Prostate gland (tissue), 2 donors: ENCODE measurements at regions not wholly inside any gene's neighbourhood (a gene's known extent, or its start where the extent isn't known, plus 50 kb on each side); places are given as distances from the start of the nearest gene placed in this dataset.

Experiments used
- DNase-seq: peaks from one replicate; pipeline ENCODE4 v3.0.0-alpha.2; 2019; ENCODE audit warnings: low spot score
- H3K27ac ChIP-seq, 2 donors: fragments of 200-600 bp; sonication (generic); 2 replicates each; pipeline ENCODE4 v1.5.1; 2017 to 2019
- H3K27me3 ChIP-seq: fragments of 200-600 bp; sonication (generic); replicated peaks from 2 replicates; pipeline ENCODE4 v1.5.1; 2019; ENCODE audit not compliant: insufficient read depth
- H3K36me3 ChIP-seq, 2 donors: fragments of 200-600 bp; sonication (generic); 1 replicate in 1 of 2; 2 replicates in 1 of 2; pipeline versions ENCODE4 v1.5.1 to v1.8.1; 2017 to 2019
- H3K4me1 ChIP-seq: fragments of 200-600 bp; sonication (generic); replicated peaks from 2 replicates; pipeline ENCODE4 v1.5.1; 2019
- H3K4me3 ChIP-seq, 2 donors: fragments of 200-600 bp; sonication (generic); 2 replicates each; pipeline ENCODE4 v1.5.1; 2017 to 2019
- H3K9me3 ChIP-seq: fragments of 200-600 bp; sonication (generic); 2 replicates; pipeline ENCODE4 v1.5.1; 2017
- POLR2A ChIP-seq: fragments of 450-650 bp; IDR thresholded peaks from one replicate; pipeline ENCODE4 v1.6.1; 2016; ENCODE audit warnings: antibody characterized with exemption, mild to moderate bottlenecking
- POLR2AphosphoS5 ChIP-seq: sonication (generic); formaldehyde crosslinking; IDR thresholded peaks from one replicate; pipeline ENCODE4 v1.6.1; 2017; ENCODE audit warnings: antibody characterized with exemption
- WGBS: methylation state at CpG from one replicate; pipeline ENCODE4 v1.1.5; 2018; 5-methylcytosine and 5-hydroxymethylcytosine counted together
- intact Hi-C: fragments of 100-400 bp; cut with DNase I; formaldehyde crosslinking; loops from one replicate; pipeline ENCODE4 v1.14.2; 2022
- TF ChIP-seq, protein P1 (sequence below), 4 experiments: fragments of 200-600 bp in 2 of 4; fragments of 450-650 bp in 2 of 4; sonication (generic) in 2 of 4; IDR thresholded peaks; 1 replicate in 3 of 4; 2 replicates in 1 of 4; pipeline ENCODE4 v1.5.1; 2016 to 2019; ENCODE audit warnings: antibody characterized with exemption in 4 of 4, mild to moderate bottlenecking in 2 of 4, moderate library complexity in 2 of 4

DNA sequence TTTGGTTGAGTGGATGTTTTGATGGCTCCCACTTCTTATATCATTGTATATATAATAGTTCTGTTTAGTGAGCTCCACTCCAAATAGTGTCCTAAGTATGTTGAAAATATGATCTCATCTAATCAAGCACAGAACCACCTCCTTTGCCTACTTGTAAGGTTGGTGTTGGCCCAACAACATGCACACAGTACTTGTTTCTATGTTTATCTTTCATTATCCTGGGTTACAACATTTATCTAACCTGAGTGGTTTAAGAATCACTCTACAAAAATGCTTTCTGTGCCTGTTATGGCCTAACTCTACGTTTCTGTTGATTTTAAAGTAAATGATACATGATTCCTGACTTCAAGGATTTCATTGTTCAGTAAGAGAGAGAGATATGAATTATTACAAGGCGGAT is 281.9 kb downstream of the FIGN start:
- WGBS: 72% methylated on average over 2 of the region's 2 CpGs
- Histone ChIP-seq H3K4me3 (no peak overlapping the region), H3K9me3 (no peaks in the 10 kb centered on the region), H3K36me3 (no peaks in the 10 kb centered on the region), H3K27me3 (no peaks in the 10 kb centered on the region), H3K27ac (no peak overlapping the region), H3K4me1 (no peaks in the 10 kb centered on the region)
- DNase-seq: no peak
- intact Hi-C loops: no loop called here
- TF ChIP-seq POLR2AphosphoS5: no peak
- TF ChIP-seq, protein P1, sequence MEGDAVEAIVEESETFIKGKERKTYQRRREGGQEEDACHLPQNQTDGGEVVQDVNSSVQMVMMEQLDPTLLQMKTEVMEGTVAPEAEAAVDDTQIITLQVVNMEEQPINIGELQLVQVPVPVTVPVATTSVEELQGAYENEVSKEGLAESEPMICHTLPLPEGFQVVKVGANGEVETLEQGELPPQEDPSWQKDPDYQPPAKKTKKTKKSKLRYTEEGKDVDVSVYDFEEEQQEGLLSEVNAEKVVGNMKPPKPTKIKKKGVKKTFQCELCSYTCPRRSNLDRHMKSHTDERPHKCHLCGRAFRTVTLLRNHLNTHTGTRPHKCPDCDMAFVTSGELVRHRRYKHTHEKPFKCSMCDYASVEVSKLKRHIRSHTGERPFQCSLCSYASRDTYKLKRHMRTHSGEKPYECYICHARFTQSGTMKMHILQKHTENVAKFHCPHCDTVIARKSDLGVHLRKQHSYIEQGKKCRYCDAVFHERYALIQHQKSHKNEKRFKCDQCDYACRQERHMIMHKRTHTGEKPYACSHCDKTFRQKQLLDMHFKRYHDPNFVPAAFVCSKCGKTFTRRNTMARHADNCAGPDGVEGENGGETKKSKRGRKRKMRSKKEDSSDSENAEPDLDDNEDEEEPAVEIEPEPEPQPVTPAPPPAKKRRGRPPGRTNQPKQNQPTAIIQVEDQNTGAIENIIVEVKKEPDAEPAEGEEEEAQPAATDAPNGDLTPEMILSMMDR (IDR thresholded peaks at IDR 0.05): no peak
- no peak for TF ChIP-seq POLR2A

DNA sequence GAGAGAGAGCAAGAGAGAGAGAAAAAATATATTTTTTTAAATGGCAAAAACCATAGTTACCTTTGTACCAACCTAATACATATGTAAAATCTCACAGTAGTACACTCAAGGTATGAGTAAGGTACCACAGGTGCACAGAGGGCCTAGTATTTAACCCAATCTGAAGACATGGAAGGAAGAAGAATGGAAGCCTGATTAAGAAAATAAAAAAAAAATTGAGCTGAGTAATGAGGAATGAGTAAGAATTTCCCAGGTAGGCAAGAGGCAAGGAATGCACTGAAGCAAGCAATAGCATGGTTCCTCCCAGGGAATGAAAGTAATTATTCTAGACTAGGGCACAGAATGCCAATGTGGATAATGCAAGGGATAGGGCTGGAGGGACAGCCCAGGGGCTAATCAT is 294.2 kb downstream of the FIGN start:
- DNase-seq: no peak
- Histone ChIP-seq H3K4me1 (no peaks in the 10 kb centered on the region), H3K27ac (no peak overlapping the region), H3K27me3 (no peaks in the 10 kb centered on the region), H3K36me3 (no peaks in the 10 kb centered on the region), H3K9me3 (no peaks in the 10 kb centered on the region), H3K4me3 (no peak overlapping the region)
- TF ChIP-seq POLR2AphosphoS5: no peak
- no peak for TF ChIP-seq POLR2A
- TF ChIP-seq, protein P1 (IDR thresholded peaks at IDR 0.05): no peak
- intact Hi-C loops: no loop called here

DNA sequence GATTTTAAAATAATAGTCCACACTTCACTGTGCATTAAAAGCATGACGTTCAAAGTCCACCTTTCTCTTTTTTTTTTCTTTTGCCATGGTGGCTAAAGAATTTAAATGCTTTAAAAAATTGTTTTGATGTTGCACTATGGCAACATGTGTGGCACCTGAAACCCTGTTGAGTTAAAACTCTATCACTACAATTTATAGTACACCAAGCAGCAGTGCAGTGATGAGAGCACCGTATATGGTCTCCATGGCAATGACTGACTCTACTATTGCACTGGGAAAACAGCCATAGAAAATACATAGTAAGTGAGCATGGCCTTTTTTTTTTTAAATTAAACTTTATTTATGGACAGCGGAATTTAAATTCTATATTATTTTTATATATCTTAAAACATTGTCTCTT is 298.8 kb downstream of the FIGN start:
- no peak overlapping the region for H3K27ac ChIP-seq
- intact Hi-C loops: no loop called here
- TF ChIP-seq POLR2A: no peak
- H3K4me3 ChIP-seq: no peak overlapping the region
- H3K9me3 ChIP-seq: no peaks in the 10 kb centered on the region
- H3K27me3 ChIP-seq: no peaks in the 10 kb centered on the region
- no peak for DNase-seq
- no peaks in the 10 kb centered on the region for H3K36me3 ChIP-seq
- 62% methylated on average over 3 of the region's 3 CpGs for WGBS
- H3K4me1 ChIP-seq: no peaks in the 10 kb centered on the region

DNA sequence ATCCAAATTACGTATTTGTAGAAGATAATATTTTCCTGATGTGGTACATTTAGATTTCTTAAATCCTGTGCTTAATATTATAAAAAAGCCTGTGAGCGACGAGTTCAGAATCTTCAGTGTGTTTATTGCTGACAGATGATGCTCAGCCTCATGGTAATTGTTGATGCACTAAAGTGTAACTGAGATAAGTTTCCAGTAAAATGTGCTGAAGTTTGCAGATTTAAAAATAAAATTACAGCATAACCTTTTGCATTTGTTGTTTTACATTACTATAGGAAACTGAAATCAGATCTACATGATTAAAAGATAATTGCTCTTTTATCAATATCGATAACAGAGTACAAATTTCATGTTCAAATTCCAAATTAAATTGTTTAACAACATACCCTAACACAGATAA is 307.6 kb downstream of the FIGN start:
- 84% methylated on average over 4 of the region's 4 CpGs for WGBS
- Histone ChIP-seq H3K9me3 (no peaks in the 10 kb centered on the region), H3K36me3 (no peaks in the 10 kb centered on the region), H3K27me3 (no peaks in the 10 kb centered on the region), H3K4me3 (no peak overlapping the region), H3K4me1 (no peaks in the 10 kb centered on the region), H3K27ac (no peak overlapping the region)
- TF ChIP-seq POLR2AphosphoS5 (no peak), POLR2A (no peak)
- TF ChIP-seq, protein P1 (IDR thresholded peaks at IDR 0.05): no peak
- no peak for DNase-seq
- intact Hi-C loops: no loop called here

DNA sequence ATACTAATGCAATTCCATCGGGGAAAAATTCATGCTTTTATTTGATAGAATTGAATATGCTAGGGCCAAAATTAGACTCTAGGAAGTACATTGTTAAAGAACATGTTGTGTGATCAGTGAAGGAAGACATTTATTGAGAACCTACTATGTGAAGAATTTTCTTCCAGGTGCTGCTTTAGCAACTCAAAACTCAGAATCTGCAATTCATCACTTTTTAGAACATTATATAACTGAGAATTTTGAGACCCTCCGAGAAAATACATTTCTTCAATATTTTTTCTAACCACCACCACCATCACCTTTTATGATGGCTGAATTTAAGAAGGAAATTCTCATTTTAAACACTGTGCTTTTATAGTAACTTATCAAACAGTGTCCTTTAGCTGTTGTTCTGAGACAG is 315.2 kb downstream of the FIGN start:
- 82% methylated on average over 2 of the region's 2 CpGs for WGBS
- H3K9me3 ChIP-seq: no peaks in the 10 kb centered on the region
- no peak for DNase-seq
- TF ChIP-seq, protein P1 (IDR thresholded peaks at IDR 0.05): no peak
- TF ChIP-seq POLR2AphosphoS5: no peak
- TF ChIP-seq POLR2A: no peak
- intact Hi-C loops: no loop called here
- H3K4me3 ChIP-seq: no peak overlapping the region
- no peaks in the 10 kb centered on the region for H3K4me1 ChIP-seq
- H3K36me3 ChIP-seq: no peaks in the 10 kb centered on the region
- H3K27me3 ChIP-seq: no peaks in the 10 kb centered on the region
- no peak overlapping the region for H3K27ac ChIP-seq
